Hippocampal formation (tissue), 2 donors: ENCODE measurements at regions not wholly inside any gene's neighbourhood (a gene's known extent, or its start where the extent isn't known, plus 50 kb on each side); places are given as distances from the start of the nearest gene placed in this dataset.
"Not testable (repeated sequence)": the region's sequence is repeated elsewhere in the genome, so short reads cannot be mapped to it uniquely, and the experiment has no call there.

ENCODE experiments used
- DNase-seq, 2 donors: peaks; one replicate each; lab custom pipeline; 2025; lab: John Stamatoyannopoulos, UW

DNA sequence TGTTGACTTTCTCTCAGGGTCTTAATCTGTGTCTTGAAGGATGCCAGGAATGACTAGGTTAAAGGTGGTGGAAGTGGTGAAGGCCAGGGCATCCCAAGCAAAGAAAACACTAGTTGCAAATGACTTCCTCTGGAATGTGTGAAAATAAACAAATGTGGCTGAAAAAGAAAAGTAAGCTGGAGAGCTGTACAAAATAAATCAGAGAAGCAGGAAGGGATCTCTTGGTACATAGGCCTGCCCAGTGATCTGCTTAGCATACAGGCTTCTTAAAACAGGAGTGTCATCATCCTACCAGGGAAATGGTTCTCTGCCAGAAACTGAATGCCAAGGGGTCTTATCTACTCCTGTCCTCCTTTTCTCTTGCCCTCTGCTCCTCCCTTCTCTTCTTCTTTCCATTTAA is 1616.0 kb downstream of the KHDRBS2 start:
- no peak for DNase-seq

DNA sequence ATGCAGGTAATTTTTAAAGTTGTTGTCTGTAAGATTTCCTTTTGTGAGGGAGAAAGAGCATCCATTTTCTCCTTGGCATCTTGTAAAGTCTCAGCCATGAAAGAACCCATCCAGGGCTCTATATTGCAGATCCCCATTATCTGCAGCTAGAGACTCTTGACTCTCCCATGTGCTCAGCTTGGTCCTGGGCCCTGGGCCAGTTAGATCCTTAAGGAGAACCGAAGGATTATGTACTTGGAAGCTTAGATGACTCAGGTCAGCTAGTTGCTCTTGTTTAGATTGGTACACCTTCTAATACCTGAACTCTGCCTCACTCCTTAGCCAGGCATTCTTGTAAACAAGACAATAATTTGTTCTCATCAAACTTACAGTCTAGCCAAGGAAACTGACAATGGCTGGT is 1617.6 kb downstream of the KHDRBS2 start:
- DNase-seq = no peak

DNA sequence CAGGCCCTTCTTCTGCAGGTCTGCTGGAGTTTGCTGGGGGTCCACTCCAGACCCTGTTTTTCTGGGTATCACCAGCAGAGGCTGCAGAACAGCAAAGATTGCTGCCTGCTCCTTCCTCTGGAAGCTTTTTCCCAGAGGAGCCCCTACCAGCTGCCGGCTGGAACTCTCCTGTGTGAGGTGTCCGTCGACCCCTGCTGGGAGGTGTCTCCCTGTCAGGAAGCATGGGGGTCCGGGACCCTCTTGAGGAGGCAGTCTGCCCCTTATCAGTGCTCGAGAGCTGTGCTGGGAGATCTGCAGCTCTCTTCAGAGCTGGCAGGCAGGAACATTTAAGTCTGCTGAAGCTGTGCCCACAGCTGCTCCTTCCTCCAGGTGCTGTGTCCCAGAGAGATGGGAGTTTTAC is 1622.8 kb downstream of the KHDRBS2 start:
- DNase-seq = not testable (repeated sequence)

DNA sequence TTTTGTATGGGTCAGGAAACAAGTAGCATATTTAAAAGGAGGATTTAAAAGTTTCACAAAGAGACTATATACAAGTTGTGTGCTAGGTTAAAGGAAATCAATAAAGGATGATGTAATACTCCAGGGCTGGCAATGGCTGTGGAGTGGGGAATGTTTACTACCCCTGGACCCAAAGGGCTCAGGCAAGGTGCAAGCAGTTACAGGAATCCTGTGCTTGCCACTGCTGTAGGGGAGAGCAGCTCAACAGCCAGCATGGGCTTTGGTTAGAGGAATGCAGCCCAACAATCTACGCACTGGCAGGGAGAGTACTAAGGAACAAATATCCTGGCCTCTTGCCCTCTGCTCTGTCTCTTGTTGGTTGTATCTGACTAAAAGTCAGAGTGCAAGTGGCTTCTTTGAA is 1642.2 kb downstream of the KHDRBS2 start:
- no peak for DNase-seq

DNA sequence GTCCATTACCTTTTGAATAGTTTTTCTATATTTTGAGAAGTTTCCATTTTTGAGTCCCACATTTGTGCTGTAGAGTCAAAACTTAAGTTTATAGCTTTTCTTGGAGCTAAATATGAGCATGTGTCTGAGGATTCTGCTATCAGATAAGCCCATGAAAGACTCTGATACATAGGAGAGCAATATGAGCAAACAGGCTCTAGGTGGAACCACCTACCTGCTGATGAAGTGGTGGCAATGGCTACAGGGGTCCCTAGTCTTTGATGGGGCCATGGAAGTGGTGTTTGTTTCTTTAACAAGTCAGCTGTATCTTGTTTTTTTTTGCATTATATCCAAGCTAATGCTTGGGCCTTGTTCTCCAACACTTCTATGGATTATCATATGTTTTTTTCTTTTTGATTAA is 1646.8 kb downstream of the KHDRBS2 start:
- DNase-seq = not testable (repeated sequence)
